ENCODE measurements at regions not wholly inside any gene's neighbourhood (a gene's known extent, or its start where the extent isn't known, plus 50 kb on each side); places are given as distances from the start of the nearest gene placed in this dataset.

DNA sequence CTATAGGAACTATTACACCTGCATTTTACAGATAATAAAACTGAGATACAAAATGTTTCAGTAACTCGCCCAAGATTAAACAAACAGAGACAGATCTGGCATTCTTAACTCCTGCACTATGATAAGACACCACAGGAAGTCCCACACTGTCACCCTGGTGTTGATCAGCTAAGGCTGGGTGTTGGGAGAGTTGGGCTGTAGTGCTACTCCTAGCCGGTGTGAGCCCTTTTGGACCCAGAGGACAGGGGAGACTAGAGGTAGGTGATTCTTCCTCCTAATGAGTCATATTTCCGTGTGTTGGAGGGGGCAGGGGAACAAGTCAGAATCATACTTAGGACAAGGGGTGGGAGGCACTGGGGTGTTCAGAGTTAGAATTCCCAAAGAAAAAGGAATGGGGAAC, 353.2 kb upstream of the TENM4 start:
- Histone ChIP-seq H3K27me3 (ENCODE audit: control insufficient read depth in 3 of 3, insufficient read depth in 3 of 3, low read length in 3 of 3) (no peaks in the 10 kb centered on the region), H3K27ac (ENCODE audit: low read depth, low read length) (no peak overlapping the region), H3K4me1 (ENCODE audit: control insufficient read depth in 3 of 3, insufficient read depth in 3 of 3, low read length in 3 of 3) (no peaks in the 10 kb centered on the region), H3K36me3 (ENCODE audit: control insufficient read depth in 3 of 3, insufficient read depth in 3 of 3, low read length in 3 of 3) (no peaks in the 10 kb centered on the region), H3K9ac (ENCODE audit: low read depth in 1 of 3, low read length in 3 of 3) (no peak overlapping the region), H3K9me3 (ENCODE audit: control insufficient read depth in 3 of 3, low read length in 3 of 3) (no peaks in the 10 kb centered on the region), H3K4me3 (ENCODE audit: low read length in 3 of 3) (no peak overlapping the region)

DNA sequence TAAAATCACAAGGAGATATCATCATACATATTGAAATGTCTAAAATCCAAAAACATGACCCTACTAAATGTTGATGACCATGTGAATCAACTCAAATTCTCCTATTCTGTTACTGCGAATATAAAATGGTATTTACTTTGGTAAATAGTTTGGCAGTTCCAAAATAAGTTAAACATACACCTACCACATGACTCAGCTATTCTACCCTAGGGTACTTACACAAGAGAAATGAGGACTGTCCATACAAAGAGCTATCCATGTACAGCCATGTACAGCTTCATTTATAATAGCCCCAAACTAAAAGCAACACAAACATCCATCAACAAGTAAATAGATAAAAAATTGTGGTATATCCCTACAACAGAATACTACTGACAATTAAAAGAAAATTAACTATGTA, 346.1 kb upstream of the TENM4 start:
- Histone ChIP-seq H3K27ac (ENCODE audit: low read depth, low read length) (no peak overlapping the region), H3K4me1 (ENCODE audit: control insufficient read depth in 3 of 3, insufficient read depth in 3 of 3, low read length in 3 of 3) (no peaks in the 10 kb centered on the region), H3K9me3 (ENCODE audit: control insufficient read depth in 3 of 3, low read length in 3 of 3) (no peaks in the 10 kb centered on the region), H3K4me3 (ENCODE audit: low read length in 3 of 3) (no peak overlapping the region), H3K36me3 (ENCODE audit: control insufficient read depth in 3 of 3, insufficient read depth in 3 of 3, low read length in 3 of 3) (no peaks in the 10 kb centered on the region), H3K9ac (ENCODE audit: low read depth in 1 of 3, low read length in 3 of 3) (no peak overlapping the region), H3K27me3 (ENCODE audit: control insufficient read depth in 3 of 3, insufficient read depth in 3 of 3, low read length in 3 of 3) (no peaks in the 10 kb centered on the region)

DNA sequence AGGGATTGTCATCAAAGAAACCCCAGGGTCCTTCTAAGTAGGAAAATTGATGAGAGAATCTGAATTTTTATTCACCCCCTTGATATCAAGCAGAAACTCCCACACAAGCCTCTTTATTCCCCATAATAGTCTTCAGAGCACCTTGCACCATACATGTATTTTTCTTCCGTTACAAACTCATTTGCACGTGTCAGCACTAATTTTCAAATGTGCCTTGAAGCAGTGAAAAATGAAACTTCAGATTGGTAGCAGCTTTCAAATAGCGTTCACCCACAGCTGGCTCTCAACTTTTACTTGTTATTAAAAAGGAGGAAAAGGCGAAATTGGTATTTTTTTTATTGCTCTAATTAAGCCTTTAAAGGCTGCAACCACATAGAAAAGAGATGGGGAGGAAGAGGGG, 343.0 kb upstream of the TENM4 start:
- H3K27ac ChIP-seq (ENCODE audit: low read depth, low read length): no peak overlapping the region

DNA sequence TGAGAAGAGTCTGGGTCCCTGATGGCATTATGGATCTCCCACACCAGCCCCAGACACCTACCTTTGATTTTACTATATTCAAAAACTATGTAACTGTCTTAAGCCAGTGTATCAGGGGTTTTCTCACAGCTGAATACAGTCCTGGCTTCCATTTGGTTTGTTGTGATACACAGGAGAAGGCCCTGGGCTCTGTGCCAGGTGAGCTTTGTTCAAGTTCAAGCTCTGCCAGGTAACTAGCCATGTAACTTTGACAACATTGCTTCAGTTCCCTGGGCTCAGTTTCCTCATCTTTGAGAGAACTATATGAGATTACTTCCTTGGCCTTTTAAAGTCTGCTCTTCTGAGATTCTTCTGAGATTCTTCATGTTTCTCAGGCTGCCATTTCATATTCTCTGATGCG, 327.5 kb upstream of the TENM4 start:
- H3K4me3 ChIP-seq (ENCODE audit: low read length in 3 of 3): no peak overlapping the region
- H3K36me3 ChIP-seq (ENCODE audit: control insufficient read depth in 3 of 3, insufficient read depth in 3 of 3, low read length in 3 of 3): no peaks in the 10 kb centered on the region
- H3K9me3 ChIP-seq (ENCODE audit: control insufficient read depth in 3 of 3, low read length in 3 of 3): no peaks in the 10 kb centered on the region
- H3K4me1 ChIP-seq (ENCODE audit: control insufficient read depth in 3 of 3, insufficient read depth in 3 of 3, low read length in 3 of 3): no peaks in the 10 kb centered on the region
- no peak overlapping the region for H3K27ac ChIP-seq (ENCODE audit: low read depth, low read length)
- H3K27me3 ChIP-seq (ENCODE audit: control insufficient read depth in 3 of 3, insufficient read depth in 3 of 3, low read length in 3 of 3): no peaks in the 10 kb centered on the region
- H3K9ac ChIP-seq (ENCODE audit: low read depth in 1 of 3, low read length in 3 of 3): no peak overlapping the region

More for the DNA sequence above, 343.0 kb upstream of the TENM4 start:
- Histone ChIP-seq H3K4me1 (ENCODE audit: control insufficient read depth in 3 of 3, insufficient read depth in 3 of 3, low read length in 3 of 3) (no peaks in the 10 kb centered on the region), H3K9ac (ENCODE audit: low read depth in 1 of 3, low read length in 3 of 3) (no peak overlapping the region), H3K27me3 (ENCODE audit: control insufficient read depth in 3 of 3, insufficient read depth in 3 of 3, low read length in 3 of 3) (no peaks in the 10 kb centered on the region), H3K9me3 (ENCODE audit: control insufficient read depth in 3 of 3, low read length in 3 of 3) (no peaks in the 10 kb centered on the region), H3K36me3 (ENCODE audit: control insufficient read depth in 3 of 3, insufficient read depth in 3 of 3, low read length in 3 of 3) (no peaks in the 10 kb centered on the region), H3K4me3 (ENCODE audit: low read length in 3 of 3) (no peak overlapping the region)

DNA sequence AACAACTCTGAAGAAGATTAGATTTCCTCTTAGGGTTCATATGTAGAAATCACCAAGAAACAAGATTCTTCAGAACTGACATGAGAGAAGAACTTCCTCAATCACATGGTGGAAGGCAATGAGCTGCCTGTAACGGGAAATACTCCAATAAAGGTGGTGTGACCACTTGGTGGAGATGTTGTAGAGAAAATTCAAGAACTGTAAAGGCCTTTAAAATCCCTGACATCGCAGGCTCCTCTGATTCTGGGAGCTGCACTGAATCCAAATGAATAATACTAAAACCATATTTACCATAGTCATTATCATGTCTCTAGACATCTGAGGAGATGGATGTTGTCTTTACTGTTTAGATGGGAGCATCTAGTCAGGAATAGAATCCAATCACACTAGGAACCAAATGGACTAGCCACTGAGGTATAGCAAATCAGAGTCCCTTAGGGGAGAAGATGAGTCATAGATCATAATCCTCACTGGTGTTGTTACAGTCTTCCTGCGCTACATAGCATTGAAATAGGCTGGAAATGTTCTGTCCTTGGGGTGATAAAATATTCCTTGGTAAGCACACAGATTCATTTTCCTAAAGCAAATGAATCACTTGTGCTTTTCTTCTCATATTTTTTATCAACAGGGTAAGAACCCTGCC, 321.6 kb upstream of the TENM4 start:
- Histone ChIP-seq H3K27ac (ENCODE audit: low read depth, low read length) (no peak overlapping the region), H3K9ac (ENCODE audit: low read depth in 1 of 3, low read length in 3 of 3) (no peak overlapping the region), H3K27me3 (ENCODE audit: control insufficient read depth in 3 of 3, insufficient read depth in 3 of 3, low read length in 3 of 3) (no peaks in the 10 kb centered on the region), H3K9me3 (ENCODE audit: control insufficient read depth in 3 of 3, low read length in 3 of 3) (no peaks in the 10 kb centered on the region), H3K4me3 (ENCODE audit: low read length in 3 of 3) (no peak overlapping the region), H3K36me3 (ENCODE audit: control insufficient read depth in 3 of 3, insufficient read depth in 3 of 3, low read length in 3 of 3) (no peaks in the 10 kb centered on the region), H3K4me1 (ENCODE audit: control insufficient read depth in 3 of 3, insufficient read depth in 3 of 3, low read length in 3 of 3) (no peaks in the 10 kb centered on the region)

DNA sequence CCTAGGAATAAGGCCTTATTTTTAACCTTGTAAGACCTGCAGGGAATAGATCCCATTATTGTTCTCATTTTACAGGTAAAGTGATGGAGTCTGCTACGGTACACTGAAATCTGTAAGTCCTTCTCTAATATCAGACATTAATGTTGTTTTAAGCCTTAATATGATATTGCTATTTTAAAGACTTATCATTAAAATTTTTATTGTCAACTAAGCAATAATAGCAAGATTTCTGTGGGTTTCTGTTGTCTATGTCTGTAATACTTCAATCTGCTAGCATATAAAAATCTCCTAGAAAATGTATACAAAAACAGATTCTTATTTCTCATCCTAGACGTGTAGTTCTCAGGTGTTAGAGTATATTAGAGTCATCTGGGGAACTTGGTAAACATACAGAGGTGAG, 317.5 kb upstream of the TENM4 start:
- H3K4me3 ChIP-seq (ENCODE audit: low read length in 3 of 3): no peak overlapping the region
- no peaks in the 10 kb centered on the region for H3K36me3 ChIP-seq (ENCODE audit: control insufficient read depth in 3 of 3, insufficient read depth in 3 of 3, low read length in 3 of 3)
- no peaks in the 10 kb centered on the region for H3K27me3 ChIP-seq (ENCODE audit: control insufficient read depth in 3 of 3, insufficient read depth in 3 of 3, low read length in 3 of 3)
- no peaks in the 10 kb centered on the region for H3K9me3 ChIP-seq (ENCODE audit: control insufficient read depth in 3 of 3, low read length in 3 of 3)
- no peak overlapping the region for H3K27ac ChIP-seq (ENCODE audit: low read depth, low read length)
- H3K9ac ChIP-seq (ENCODE audit: low read depth in 1 of 3, low read length in 3 of 3): no peak overlapping the region
- no peaks in the 10 kb centered on the region for H3K4me1 ChIP-seq (ENCODE audit: control insufficient read depth in 3 of 3, insufficient read depth in 3 of 3, low read length in 3 of 3)

DNA sequence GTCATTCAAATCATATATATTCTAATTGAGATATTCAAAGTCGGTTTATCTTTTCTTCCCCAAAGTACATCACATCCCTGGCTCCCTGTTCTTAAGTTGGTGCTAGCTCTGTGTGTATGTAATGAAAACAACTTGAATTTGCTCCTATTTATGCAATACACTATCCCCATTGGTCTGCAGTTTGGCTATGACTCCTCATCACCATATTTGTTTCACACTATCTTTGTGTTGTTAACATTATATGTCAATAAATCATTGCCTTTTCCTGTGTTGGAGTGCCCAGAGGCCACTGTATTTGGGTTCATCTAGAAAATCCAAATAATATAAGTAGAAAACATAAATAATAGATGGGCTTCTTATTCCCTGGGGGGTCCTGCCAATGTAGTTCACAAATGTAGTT, 306.6 kb upstream of the TENM4 start:
- Histone ChIP-seq H3K27me3 (ENCODE audit: control insufficient read depth in 3 of 3, insufficient read depth in 3 of 3, low read length in 3 of 3) (no peaks in the 10 kb centered on the region), H3K4me1 (ENCODE audit: control insufficient read depth in 3 of 3, insufficient read depth in 3 of 3, low read length in 3 of 3) (no peaks in the 10 kb centered on the region), H3K4me3 (ENCODE audit: low read length in 3 of 3) (no peak overlapping the region)

DNA sequence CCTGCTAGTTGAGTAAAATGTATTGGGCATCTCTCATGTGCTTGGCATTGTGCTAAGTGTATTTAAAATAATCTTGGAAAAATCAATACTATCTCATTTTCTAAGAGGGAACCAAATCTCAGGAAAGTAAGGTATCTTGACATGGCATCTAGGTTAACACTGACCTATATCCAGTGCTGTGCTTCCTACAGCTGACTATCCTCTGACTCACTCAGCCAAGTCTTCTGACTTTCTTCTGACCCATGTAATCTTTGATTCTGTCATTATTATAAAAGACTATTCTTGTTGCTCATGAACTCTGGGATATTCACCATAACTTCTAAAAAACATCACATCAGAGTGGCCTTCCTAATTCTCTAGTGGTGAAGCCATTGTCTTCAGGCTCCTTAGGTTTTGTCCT, 304.1 kb upstream of the TENM4 start:
- Histone ChIP-seq H3K27me3 (ENCODE audit: control insufficient read depth in 3 of 3, insufficient read depth in 3 of 3, low read length in 3 of 3) (no peaks in the 10 kb centered on the region), H3K4me1 (ENCODE audit: control insufficient read depth in 3 of 3, insufficient read depth in 3 of 3, low read length in 3 of 3) (no peaks in the 10 kb centered on the region), H3K4me3 (ENCODE audit: low read length in 3 of 3) (no peak overlapping the region)

More for the DNA sequence above, 306.6 kb upstream of the TENM4 start:
- H3K9me3 ChIP-seq (ENCODE audit: control insufficient read depth in 3 of 3, low read length in 3 of 3): no peaks in the 10 kb centered on the region
- no peak overlapping the region for H3K9ac ChIP-seq (ENCODE audit: low read depth in 1 of 3, low read length in 3 of 3)
- H3K27ac ChIP-seq (ENCODE audit: low read depth, low read length): no peak overlapping the region
- no peaks in the 10 kb centered on the region for H3K36me3 ChIP-seq (ENCODE audit: control insufficient read depth in 3 of 3, insufficient read depth in 3 of 3, low read length in 3 of 3)

DNA sequence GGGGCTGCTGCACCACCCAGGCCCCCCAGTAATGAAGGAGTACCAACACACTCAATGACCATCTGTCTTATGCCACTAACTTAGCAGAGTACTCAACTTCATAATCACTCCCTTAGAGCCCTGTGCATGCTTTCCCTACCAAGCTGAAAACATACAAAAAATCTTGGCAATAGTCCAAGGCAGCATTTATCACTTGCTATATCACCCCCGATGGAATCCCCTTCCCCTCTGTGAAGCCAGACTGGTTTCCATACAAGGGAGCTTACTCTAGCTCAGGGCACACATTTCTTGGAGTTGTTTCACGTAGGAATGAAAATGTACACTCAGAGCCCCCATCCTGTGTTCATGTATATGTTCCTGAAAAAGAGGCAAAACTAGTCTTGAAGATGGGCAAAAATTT, 301.3 kb upstream of the TENM4 start:
- H3K27me3 ChIP-seq (ENCODE audit: control insufficient read depth in 3 of 3, insufficient read depth in 3 of 3, low read length in 3 of 3): no peaks in the 10 kb centered on the region
- no peaks in the 10 kb centered on the region for H3K36me3 ChIP-seq (ENCODE audit: control insufficient read depth in 3 of 3, insufficient read depth in 3 of 3, low read length in 3 of 3)
- H3K27ac ChIP-seq (ENCODE audit: low read depth, low read length): no peak overlapping the region
- no peaks in the 10 kb centered on the region for H3K4me1 ChIP-seq (ENCODE audit: control insufficient read depth in 3 of 3, insufficient read depth in 3 of 3, low read length in 3 of 3)
- H3K9ac ChIP-seq (ENCODE audit: low read depth in 1 of 3, low read length in 3 of 3): no peak overlapping the region
- H3K9me3 ChIP-seq (ENCODE audit: control insufficient read depth in 3 of 3, low read length in 3 of 3): no peaks in the 10 kb centered on the region
- no peak overlapping the region for H3K4me3 ChIP-seq (ENCODE audit: low read length in 3 of 3)

More for the DNA sequence above, 304.1 kb upstream of the TENM4 start:
- no peaks in the 10 kb centered on the region for H3K9me3 ChIP-seq (ENCODE audit: control insufficient read depth in 3 of 3, low read length in 3 of 3)
- no peaks in the 10 kb centered on the region for H3K36me3 ChIP-seq (ENCODE audit: control insufficient read depth in 3 of 3, insufficient read depth in 3 of 3, low read length in 3 of 3)
- no peak overlapping the region for H3K9ac ChIP-seq (ENCODE audit: low read depth in 1 of 3, low read length in 3 of 3)
- H3K27ac ChIP-seq (ENCODE audit: low read depth, low read length): no peak overlapping the region

DNA sequence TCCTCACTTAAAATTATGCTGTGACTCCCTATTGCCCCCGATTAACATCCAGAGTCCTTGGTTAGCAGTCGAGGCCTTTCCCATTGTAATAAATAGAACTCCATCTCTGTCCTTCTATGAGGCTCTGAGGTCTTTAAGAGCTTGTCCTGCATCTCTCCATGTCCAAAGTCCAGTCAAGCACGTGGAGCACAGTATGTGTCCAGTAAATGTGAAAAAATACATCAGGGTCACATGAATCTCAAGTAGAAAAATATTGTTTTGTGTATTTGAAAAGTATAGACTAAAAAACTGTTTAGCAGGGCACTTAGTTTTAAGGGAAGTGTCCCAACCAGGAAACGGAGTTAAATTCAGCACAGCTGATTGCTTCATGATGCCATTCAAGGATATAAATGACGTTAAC, 298.8 kb upstream of the TENM4 start:
- Histone ChIP-seq H3K27me3 (ENCODE audit: control insufficient read depth in 3 of 3, insufficient read depth in 3 of 3, low read length in 3 of 3) (no peaks in the 10 kb centered on the region), H3K27ac (ENCODE audit: low read depth, low read length) (no peak overlapping the region), H3K4me1 (ENCODE audit: control insufficient read depth in 3 of 3, insufficient read depth in 3 of 3, low read length in 3 of 3) (no peaks in the 10 kb centered on the region), H3K4me3 (ENCODE audit: low read length in 3 of 3) (no peak overlapping the region), H3K9ac (ENCODE audit: low read depth in 1 of 3, low read length in 3 of 3) (no peak overlapping the region), H3K9me3 (ENCODE audit: control insufficient read depth in 3 of 3, low read length in 3 of 3) (no peaks in the 10 kb centered on the region), H3K36me3 (ENCODE audit: control insufficient read depth in 3 of 3, insufficient read depth in 3 of 3, low read length in 3 of 3) (no peaks in the 10 kb centered on the region)
